ENCODE measurements at regions not wholly inside any gene's neighbourhood (a gene's known extent, or its start where the extent isn't known, plus 50 kb on each side); places are given as distances from the start of the nearest gene placed in this dataset.

DNA sequence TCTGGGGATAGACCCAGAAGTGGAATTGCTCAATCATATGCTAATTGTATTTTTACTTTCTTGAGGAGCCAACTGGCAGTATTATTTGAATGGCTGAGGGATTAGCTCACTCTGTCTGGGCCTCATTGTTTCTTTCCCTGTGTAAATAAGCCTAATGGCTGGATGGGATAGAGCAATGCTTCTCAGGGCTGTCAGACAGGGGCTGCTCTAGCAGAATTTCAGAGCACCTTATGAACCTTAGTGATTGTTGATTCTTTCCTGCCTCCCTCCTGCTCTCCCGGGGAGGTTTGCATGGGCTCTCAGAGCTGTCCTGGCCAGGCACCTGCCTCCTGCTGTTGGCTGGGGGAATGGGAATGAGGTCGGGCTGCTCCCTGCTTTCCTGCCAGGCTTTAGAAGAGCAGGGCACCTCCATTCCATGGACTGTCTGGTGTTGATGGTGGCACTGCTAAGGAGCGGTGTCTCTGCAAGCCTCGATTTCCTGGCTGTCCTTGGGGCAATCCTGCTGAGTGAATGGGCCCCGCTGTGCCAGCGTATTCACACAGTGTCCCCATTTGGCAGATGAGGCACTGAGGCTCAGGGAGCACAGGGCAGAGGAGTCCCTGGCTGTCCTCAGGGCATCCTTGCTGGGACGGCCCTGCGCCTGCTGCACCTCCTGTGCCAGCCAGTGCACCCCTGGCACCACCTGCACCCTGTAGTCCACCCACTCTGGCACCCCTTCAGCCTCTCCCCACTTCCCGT, 468.2 kb upstream of the HS6ST1 start:
- DNase-seq: no peak

DNA sequence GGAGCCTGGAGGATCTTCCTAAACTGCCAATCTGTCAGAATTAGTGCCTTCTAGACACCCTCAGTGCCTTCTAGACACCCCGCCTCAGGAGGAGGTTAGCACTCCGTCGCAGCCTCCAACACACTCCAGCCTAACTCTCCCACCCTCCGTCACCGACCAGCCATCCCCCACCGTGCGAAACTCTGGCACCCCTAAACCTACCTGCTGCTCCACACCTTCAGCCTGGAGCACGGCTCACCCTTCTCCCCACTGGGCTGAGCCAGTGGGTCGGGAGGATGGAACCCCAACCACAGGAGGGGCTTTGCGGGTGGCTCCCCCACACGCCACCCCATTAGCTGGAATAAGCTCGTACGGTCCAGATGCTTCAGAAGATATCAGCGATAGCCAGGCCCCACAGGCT, 468.9 kb upstream of the HS6ST1 start:
- no peak for DNase-seq

DNA sequence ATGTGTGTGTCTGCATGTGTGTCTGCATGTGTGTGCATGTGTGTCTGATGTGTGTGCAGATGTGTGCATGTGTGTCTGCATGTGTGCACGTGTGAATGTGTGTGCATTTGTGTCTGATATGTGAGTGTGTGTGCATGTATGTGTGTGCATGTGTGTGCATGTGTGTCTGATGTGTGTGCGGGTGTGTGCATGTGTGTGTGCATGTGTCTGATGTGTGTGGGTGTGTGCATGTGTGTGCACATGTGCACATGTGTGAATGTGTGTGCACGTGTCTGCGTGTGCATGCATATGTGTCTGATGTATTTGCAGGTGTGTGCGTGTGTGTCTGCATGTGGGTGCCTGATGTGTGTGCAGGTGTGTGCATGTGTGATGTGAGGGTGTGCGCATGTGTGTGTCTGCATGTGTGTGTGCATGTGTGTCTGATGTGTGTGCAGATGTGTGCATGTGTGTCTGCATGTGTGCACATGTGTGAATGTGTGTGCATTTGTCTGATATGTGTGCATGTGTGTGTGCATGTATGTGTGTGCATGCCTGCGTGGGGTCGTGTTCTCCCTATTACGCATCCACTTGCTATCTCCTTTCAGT, 470.1 kb upstream of the HS6ST1 start:
- DNase-seq: no peak

DNA sequence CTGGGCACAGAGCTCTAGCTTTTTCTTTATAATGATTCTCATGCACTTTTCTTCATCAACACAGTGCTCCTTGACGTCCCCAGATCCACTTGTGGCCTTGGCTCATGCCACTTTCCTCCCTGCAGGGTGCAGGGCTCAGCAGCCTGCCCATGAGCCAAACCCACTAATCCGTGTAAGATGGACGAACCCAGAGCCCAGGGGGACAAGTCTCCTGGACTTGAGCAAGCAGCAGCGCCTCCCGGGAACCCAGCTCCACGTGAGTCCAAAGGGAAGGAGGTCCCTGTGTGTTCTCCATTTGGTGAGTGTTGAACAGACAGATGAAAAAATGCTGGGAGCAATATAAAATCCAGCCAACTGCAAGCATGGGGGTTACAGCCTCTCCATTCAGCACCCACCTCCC, 470.6 kb upstream of the HS6ST1 start:
- no peak for DNase-seq

DNA sequence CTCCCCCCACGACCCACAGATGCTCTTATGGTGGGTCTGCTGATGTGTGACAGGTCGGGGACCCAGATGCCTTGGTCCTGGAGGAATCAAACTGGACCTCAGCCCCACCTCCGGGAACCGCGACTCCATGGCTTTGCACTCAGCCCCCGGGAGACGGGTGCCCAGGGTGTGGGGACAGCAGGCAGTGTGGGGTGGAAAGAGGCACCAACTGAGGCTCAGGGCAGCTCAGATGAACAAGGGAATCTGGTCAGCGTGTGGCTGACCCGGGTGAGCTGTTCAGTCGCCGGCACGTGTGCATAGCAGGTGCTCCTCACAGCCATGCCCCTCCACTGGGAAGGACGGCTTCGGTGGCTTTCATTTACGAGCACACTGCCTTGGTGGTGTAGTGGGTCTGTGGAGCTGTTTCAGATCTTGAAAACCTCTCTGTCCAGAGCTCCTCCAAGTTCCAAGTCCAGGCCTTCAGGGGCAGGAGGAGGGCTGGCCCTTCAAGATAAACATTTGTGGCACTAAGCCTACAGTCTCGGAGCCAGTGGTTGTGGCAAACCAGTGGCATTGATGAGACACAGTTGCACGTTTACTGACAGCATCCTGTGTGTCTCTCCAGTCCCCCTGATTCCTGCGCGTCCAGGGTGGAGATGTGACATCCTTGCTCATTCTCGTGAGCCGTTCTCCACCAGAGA, 471.2 kb upstream of the HS6ST1 start:
- DNase-seq: no peak

DNA sequence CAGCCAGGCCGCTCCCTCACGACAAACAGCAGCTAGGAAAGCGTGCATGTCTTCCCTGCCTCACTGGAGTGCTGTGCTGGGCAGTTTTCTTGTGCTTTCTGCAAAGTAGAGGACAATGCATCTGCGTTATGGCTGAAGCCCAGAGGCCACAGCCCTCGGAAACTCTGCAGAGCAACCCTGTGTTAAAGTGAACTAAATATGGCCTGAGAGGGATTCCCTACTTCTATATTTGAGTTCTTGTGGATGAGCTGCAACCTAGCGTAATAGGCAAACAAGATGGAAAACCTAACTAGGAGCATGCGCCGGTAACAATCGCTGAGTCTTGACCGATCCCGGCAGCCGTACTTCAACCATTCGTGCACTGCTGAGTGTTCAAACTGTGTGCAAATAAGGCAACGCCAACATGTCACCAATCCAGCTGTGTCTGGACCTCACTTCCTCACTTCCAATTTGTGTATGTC, 471.9 kb upstream of the HS6ST1 start:
- no peak for DNase-seq

DNA sequence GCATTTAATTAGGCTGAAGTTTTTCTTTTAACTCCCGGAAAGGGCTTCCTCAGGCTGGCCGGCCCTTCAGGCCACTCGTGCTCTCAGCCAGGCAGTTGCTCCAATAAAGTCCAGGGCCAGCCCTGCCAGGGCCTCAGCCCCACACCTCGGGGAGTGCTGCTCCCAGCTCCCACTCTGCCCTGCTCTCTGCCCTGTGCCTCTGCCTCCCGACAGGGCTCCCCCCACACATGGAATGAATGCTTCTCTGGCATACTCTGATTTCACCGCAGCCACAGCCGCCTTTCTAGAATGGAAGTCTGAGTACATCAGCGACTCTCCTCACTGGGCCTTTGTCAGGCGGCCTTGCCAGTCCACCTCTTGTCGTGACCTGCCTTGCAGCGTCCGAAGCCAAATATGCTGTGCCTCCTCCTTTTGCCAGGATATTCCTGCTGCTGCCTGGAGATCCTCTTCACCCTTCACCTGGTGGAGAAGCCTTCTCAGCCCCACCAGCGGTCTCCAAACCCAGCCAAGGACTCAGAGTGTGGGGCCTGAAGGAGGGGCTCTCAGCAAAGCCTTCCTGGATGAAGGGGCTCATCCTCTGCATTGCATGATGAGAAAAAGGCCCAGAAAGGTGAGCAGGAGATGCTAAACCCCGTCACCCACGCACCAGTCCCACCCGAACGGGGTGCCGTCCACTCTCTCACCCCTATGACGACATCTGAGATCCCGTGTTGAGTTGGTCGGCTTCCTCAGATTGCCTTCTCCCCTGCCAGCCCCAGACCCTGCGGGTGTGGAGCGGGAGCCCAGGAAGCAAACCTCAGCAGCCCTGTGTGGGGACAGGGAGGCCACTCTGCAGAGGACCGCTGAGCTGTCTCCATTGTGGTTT, 472.7 kb upstream of the HS6ST1 start:
- DNase-seq: no peak

DNA sequence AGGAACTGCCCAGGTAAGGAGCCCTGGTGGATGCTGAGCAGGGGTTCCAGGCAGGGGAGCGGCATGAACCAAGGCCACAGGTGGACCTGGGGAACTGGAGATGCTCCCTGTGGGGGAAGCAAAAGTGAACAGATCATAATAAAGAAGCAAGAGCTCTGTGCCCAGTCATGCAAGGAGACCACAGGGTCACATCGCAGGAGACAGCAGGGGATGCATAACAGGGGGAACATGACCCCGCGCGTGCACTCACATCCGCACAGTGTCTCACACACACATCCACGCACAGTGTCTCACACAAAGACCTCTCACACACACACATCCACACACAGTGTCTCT, 473.3 kb upstream of the HS6ST1 start:
- no peak for DNase-seq

DNA sequence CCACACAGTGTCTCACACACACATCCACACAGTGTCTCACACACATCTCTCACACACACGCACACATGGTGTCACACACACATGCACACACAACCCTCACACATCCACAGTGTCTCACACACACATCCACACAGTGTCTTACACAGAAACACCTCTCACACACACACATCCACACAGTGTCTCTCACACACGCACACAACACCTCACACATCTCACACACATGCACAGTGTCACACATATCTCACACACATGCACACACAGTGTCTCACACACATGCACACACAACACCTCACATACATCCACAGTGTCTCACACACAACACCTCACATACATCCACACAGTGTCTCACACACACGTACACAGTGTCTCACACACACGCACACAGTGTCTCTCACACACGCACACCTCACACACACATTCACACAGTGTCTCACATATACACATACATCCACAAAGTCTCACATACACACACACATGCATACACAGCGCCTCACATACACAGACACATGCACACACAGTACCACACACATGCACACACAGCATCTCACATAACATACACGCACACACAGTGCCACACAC, 473.9 kb upstream of the HS6ST1 start:
- no peak for DNase-seq

DNA sequence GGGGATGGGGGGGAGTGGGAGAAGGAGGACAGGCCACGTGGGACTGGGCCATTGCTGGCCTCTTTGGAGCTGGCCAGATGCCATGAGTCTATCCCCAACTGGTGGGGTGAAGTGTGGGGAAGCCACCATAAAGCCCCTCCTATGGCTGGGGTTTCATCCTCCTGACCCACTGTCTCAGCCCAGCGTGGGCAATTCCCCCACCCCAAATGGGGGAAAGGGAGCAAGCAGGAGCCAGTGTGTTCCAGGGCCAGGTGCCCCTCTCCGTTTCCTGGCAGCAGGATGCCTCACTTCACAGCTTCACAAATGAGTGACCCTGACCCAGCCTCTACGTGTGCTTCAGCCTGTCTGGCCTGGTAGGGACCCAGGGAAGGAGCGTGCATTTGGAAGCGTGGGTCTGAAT, 474.7 kb upstream of the HS6ST1 start:
- no peak for DNase-seq

DNA sequence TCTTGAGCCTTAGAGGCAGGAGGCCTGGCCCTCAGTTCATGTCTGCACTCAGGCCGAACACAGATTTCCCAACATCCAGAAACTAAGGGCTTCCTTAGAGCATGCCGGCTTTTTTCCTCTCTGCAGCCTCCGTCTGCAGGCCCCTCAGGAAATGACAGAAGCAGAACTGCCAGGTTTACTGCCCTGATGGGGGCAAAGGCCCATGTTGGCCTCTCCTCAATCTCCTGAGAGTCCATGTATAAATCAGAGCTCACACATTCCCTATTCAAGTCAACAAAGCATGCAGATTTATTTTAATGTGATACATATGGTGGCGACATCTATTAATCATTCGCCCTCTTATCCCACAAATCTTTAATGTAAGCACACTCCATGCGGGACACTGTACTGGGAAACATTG, 475.6 kb upstream of the HS6ST1 start:
- DNase-seq: no peak

DNA sequence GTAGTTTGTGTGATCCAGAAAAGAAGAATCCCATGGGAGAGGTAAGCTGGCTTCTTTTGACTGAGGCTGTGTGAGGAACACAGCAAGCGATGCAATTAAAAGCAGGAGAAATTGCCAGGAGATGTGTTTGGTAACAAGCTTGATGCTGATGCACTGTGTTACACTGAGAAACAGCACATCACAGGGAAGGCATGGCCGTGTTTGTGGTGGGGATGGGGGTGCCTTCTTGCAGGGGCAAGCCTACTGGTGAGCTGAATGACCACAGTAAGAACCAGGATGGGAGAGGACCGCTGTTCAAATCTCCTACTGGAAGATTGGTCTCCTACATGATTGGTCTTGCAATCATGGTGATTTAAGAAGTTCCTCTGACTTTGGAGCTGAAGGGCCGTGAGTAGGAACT, 477.7 kb upstream of the HS6ST1 start:
- DNase-seq: no peak

DNA sequence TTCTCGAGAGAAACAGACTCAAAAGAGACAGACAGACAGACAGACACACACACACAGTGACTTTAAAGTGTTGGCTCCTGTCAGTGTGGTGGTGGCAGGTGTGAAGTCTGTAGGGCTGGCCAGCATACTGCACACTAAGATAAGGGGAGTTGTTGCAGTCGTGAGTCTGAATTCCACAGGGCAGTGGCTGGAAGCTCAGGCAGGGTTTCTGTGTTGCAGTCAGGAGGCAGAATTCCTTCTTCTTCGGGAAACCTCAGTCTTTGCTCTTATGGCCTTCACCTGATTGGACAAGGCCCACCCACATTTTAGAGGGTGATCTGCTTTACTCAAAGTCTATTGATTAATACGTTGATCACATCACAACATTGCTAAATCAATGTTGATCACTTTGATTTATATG, 478.4 kb upstream of the HS6ST1 start:
- DNase-seq: no peak

DNA sequence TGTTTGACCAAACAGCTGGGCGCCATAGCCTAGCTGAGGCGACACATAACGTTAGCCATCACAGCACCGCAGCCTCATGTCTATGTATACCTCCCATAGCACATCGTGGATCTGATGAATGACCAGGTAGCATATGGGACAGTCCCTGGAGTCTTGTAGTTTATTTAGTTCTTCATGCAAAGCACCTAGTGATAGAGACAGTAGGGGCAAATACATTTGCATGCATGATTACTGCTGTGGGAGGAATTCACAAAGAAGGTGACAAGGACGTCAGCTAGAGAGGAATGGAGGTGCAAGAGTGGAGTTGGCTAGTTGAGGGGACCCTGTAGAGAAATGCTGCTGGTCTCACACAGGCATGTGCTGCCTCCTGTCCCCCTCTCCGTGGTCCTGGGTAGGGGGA, 478.9 kb upstream of the HS6ST1 start:
- no peak for DNase-seq

DNA sequence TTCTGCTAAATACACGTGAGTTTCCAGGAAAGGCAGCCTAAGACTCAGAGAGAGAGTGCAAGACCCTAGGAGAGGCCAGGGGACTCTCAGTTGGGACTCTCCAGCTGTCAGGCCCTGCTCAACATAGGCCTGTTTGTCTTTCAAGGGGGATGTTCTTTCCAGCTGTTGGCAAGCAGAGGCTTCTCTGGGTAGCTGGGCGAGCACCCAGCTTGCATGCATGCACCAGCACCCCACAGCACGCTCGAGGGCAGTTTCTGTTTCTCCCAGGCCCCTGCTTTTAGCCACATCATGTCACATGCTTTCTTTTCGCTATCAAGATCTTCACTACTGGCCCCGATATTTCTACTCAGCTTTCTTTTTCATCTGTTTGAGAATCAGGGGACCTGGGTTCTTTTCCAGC, 479.3 kb upstream of the HS6ST1 start:
- DNase-seq: no peak

DNA sequence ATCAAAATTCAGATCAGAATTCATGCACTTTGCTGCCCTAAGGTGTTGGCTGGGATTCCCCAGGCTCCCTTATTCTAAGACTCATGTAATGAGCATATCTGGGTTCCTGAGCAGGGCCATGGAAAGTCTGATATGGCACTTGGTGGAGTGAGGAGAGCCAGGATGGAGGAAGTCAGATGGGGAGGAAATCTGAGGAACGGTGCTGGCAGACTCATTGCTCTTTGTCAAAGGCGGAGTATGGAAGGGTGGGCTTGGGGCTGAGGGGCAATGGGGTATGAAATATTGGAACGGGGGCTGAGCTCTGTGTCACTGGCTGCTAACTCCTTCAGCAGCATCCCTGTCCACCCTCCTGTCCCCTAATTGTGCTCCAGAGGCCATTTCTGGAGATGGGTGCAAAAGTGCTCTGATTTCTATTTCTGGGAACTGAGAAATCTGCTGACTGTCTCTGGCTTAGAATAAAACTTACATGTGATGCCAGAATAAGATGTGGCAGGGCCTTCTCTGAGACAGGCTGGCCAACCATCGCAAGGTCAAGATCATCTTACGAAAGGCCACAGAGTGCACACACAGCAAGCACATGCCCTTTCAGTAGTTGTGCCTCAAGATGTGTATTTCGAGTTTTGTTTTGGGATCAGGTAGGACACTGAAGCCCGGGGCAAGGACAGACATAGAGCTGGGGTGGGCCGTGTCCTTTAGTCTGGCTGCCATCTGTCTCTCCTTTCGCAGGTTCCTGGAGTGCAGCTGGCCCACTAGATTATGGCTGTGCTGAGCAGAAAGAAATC, 480.0 kb upstream of the HS6ST1 start:
- no peak for DNase-seq

DNA sequence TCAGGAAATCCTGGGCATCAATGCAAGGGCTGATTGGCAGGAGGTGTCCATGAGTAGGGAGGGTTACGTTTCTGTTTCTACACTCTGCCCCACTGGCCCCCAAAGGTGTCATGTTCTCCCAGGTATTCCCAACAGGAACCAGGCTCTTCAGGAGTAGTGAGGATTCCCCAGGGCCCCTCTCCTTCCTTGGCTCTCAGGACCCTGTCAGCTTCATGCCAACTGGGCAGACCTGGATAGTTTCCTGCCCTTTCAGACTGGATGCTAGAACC, 480.6 kb upstream of the HS6ST1 start:
- DNase-seq: no peak

DNA sequence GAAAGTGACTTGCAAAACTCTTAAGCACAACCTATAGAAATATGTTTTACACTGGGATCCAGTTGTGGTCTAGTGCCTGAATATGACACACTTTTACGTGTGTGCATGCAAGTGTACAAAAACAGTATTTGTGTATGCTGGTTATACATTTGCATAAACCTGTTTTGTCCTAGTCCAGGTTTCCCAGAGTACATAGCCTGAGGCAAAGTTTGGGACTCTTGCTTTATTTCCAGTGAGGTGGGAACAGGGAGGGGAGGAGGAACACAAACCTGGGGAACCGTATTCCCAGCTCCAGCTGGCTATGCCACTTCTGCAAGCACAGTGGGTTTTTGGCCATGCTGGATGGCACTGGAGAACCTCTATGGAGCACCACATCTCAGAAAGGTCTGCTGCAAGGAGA, 481.1 kb upstream of the HS6ST1 start:
- no peak for DNase-seq

DNA sequence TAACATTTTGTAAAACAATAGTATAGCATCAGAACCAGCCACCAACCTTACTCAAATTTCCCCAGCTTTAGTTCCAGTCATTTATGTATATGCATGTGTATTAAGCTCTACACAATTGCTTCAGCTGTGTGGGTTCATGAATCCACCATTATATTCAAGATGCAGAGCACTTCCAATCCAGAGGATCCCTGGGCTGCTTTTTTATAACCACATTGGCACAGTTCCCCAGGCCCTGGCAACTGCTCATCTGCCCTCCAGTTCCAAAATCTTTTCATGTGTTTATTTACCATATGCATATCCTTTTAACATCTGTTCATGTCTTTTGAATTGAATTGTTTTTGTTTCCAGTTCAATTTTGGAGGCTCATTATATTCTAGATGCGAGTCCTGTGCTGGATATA, 482.9 kb upstream of the HS6ST1 start:
- DNase-seq: no peak

DNA sequence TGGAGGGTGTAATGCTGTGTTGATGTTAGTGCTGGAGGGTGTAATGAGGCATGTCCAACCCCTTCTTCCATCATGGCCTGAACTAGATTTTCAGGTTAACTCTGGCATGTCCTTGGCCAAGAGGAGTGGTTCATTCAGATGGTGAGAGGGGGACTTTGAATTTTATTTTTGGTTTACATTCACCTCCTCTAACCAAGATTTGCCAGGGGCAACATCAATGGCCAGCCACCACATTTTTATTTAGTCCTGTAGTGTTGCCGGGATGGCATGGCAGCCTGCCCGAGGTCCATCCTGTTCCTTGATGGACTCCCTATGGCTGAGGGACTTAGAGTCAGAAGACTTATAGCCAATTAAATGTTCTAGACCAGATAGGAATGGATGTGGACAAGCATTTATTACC, 484.6 kb upstream of the HS6ST1 start:
- DNase-seq: no peak

DNA sequence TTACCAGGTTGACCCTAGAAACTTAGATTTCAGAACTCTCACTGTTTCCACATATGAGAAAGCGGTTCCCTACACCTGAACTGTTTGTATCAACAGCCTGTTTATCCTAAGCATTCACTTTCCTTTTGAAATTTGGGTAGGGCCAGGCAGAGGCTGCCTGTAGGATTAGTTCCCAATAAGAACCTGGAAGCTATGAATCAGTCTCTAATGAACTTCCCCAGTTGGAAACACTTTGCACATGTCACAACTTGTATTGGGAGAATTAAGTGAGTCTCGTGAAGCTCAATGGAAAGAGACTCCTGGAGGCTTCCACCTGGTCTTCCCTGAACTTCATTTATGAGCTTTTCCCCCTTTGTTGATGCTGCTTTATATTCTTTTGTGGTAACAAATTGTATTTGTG, 486.6 kb upstream of the HS6ST1 start:
- no peak for DNase-seq

DNA sequence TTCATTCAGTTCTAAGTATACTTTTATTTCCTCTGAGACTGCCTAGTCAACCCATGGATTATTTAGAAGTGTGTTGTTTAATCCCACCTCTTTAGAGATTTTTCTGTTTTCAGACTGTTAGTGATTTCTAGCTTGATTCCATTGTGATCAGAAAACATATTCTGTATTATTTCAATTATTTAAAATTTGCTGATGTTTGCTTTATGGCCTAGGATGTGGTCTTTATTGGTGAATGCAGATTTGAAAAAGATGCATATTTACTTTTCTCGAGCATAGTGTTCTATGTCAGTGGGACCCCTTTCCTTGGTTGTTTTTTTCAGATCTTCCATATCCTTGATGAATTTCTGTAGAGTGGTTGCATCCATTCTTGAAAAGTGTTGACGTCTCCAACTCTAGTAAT, 487.2 kb upstream of the HS6ST1 start:
- no peak for DNase-seq

DNA sequence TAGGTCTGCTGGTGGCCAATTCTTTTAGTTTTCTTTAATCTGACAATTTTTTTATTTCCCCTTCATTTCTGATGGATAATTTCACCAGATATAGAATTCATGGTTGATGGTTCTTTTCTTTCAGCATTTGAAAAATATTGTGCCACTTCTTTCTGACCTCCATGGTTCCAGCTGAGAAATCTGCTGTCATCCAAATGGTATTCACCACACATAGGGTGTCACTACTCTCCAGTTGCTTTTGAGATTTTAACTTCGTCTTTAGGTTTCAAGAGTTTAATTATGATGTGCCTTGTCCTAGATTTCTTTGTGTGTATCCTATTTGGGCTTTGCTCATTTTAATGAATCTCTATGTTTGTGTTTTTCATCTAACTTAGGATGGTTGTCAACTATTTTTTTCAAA, 488.6 kb upstream of the HS6ST1 start:
- DNase-seq: no peak
